ENCODE measurements at regions not wholly inside any gene's neighbourhood (a gene's known extent, or its start where the extent isn't known, plus 50 kb on each side); places are given as distances from the start of the nearest gene placed in this dataset.

GRCh38 chr9:110092792-110093191, 115.2 kb downstream of the C9orf152 start:
- intact Hi-C loops (cut with DNase I) = no loop called here
- Histone ChIP-seq H3K27ac (ENCODE audit: low read depth in 2 of 2, low read length in 2 of 2) (no peak overlapping the region), H3K9ac (ENCODE audit: low read length in 3 of 3) (no peak overlapping the region), H3K27me3 (ENCODE audit: control insufficient read depth, insufficient read depth, low read length) (no peaks in the 10 kb centered on the region), H3K9me3 (ENCODE audit: control insufficient read depth in 2 of 3, insufficient read depth in 1 of 3, low read length in 3 of 3) (no peaks in the 10 kb centered on the region), H3K4me1 (ENCODE audit: control insufficient read depth in 2 of 3, insufficient read depth in 2 of 3, low read depth in 1 of 3, low read length in 3 of 3) (peaks cover 0 to 11% (median 7%) of the 10 kb centered on the region in 3 donors), H3K36me3 (ENCODE audit: control insufficient read depth in 2 of 3, insufficient read depth in 3 of 3, low read length in 3 of 3) (no peaks in the 10 kb centered on the region), H3K4me3 (ENCODE audit: low read length in 3 of 3) (no peak overlapping the region)
- TF ChIP-seq CTCF (IDR thresholded peaks at IDR 0.05; ENCODE audit: borderline replicate concordance, extremely low read depth, insufficient read depth) = no peak
- DNase-seq = no peak
- FAIRE-seq = no peak

- no peaks in the 10 kb centered on the region for H3K9me3 ChIP-seq (ENCODE audit: control insufficient read depth in 2 of 3, insufficient read depth in 1 of 3, low read length in 3 of 3)
- FAIRE-seq = no peak
Observed at GRCh38 chr9:110093417-110093816, 114.5 kb downstream of the C9orf152 start.

GRCh38 chr9:110093871-110094270, 114.1 kb downstream of the C9orf152 start:
- intact Hi-C loops (cut with DNase I) = no loop called here
- Histone ChIP-seq H3K4me1 (ENCODE audit: control insufficient read depth in 2 of 3, insufficient read depth in 2 of 3, low read depth in 1 of 3, low read length in 3 of 3) (peaks cover 0 to 11% (median 7%) of the 10 kb centered on the region in 3 donors), H3K27ac (ENCODE audit: low read depth in 2 of 2, low read length in 2 of 2) (no peak overlapping the region), H3K4me3 (ENCODE audit: low read length in 3 of 3) (no peak overlapping the region), H3K27me3 (ENCODE audit: control insufficient read depth, insufficient read depth, low read length) (no peaks in the 10 kb centered on the region), H3K9ac (ENCODE audit: low read length in 3 of 3) (no peak overlapping the region), H3K36me3 (ENCODE audit: control insufficient read depth in 2 of 3, insufficient read depth in 3 of 3, low read length in 3 of 3) (no peaks in the 10 kb centered on the region), H3K9me3 (ENCODE audit: control insufficient read depth in 2 of 3, insufficient read depth in 1 of 3, low read length in 3 of 3) (no peaks in the 10 kb centered on the region)
- DNase-seq (no peak), FAIRE-seq (no peak)
- no peak for TF ChIP-seq CTCF (IDR thresholded peaks at IDR 0.05; ENCODE audit: borderline replicate concordance, extremely low read depth, insufficient read depth)

More at GRCh38 chr9:110093417-110093816, 114.5 kb downstream of the C9orf152 start:
- Histone ChIP-seq H3K27me3 (ENCODE audit: control insufficient read depth, insufficient read depth, low read length) (no peaks in the 10 kb centered on the region), H3K4me1 (ENCODE audit: control insufficient read depth in 2 of 3, insufficient read depth in 2 of 3, low read depth in 1 of 3, low read length in 3 of 3) (peaks cover 0 to 11% (median 7%) of the 10 kb centered on the region in 3 donors), H3K4me3 (ENCODE audit: low read length in 3 of 3) (no peak overlapping the region), H3K36me3 (ENCODE audit: control insufficient read depth in 2 of 3, insufficient read depth in 3 of 3, low read length in 3 of 3) (no peaks in the 10 kb centered on the region), H3K9ac (ENCODE audit: low read length in 3 of 3) (no peak overlapping the region), H3K27ac (ENCODE audit: low read depth in 2 of 2, low read length in 2 of 2) (no peak overlapping the region)
- TF ChIP-seq CTCF (IDR thresholded peaks at IDR 0.05; ENCODE audit: borderline replicate concordance, extremely low read depth, insufficient read depth) = no peak
- intact Hi-C loops (cut with DNase I) = no loop called here
- no peak for DNase-seq

- TF ChIP-seq CTCF (IDR thresholded peaks at IDR 0.05; ENCODE audit: borderline replicate concordance, extremely low read depth, insufficient read depth) = no peak
- intact Hi-C loops (cut with DNase I) = loop anchor here (5.0 kb wide), 1 partner anchor 33 kb away; no protein-coding TSS in a partner anchor
- Histone ChIP-seq H3K27ac (ENCODE audit: low read depth in 2 of 2, low read length in 2 of 2) (no peak overlapping the region), H3K9me3 (ENCODE audit: control insufficient read depth in 2 of 3, insufficient read depth in 1 of 3, low read length in 3 of 3) (no peaks in the 10 kb centered on the region), H3K4me1 (ENCODE audit: control insufficient read depth in 2 of 3, insufficient read depth in 2 of 3, low read depth in 1 of 3, low read length in 3 of 3) (peaks cover 0 to 6% (median 3%) of the 10 kb centered on the region in 3 donors), H3K27me3 (ENCODE audit: control insufficient read depth, insufficient read depth, low read length) (no peaks in the 10 kb centered on the region), H3K4me3 (ENCODE audit: low read length in 3 of 3) (no peak overlapping the region), H3K9ac (ENCODE audit: low read length in 3 of 3) (no peak overlapping the region), H3K36me3 (ENCODE audit: control insufficient read depth in 2 of 3, insufficient read depth in 3 of 3, low read length in 3 of 3) (peaks cover 0 to 1% (median 0%) of the 10 kb centered on the region in 3 donors)
- peak in 2 of 5 donors; percentile 43 to 84 for DNase-seq
- no peak for FAIRE-seq
Observed at GRCh38 chr9:110095161-110095595, 112.8 kb downstream of the C9orf152 start.

All from kidney (tissue), 13 donors.